Keratinocyte (primary cell): ENCODE measurements at regions not wholly inside any gene's neighbourhood (a gene's known extent, or its start where the extent isn't known, plus 50 kb on each side); places are given as distances from the start of the nearest gene placed in this dataset.

Experiments used
- DNase-seq: peaks from one replicate; pipeline ENCODE4 v3.0.0-alpha.2; 2011; ENCODE audit warnings: low read depth, missing footprints, low spot score
- FAIRE-seq: peaks from 2 replicates; lab custom pipeline; 2011; peaks lifted over from hg19 to GRCh38; lab: Jason Lieb, UNC
- H2AFZ ChIP-seq: 2 replicates; pipeline ENCODE4 v1.6.0; 2012; ENCODE audit warnings: low read length, control low read depth, inconsistent platforms; ENCODE audit not compliant: control insufficient read depth
- H3K27ac ChIP-seq: 2 replicates; pipeline ENCODE4 v1.5.1; 2011; ENCODE audit warnings: low read length; ENCODE audit not compliant: control insufficient read depth, insufficient read depth
- H3K27me3 ChIP-seq: 3 replicates; pipeline ENCODE4 v1.6.0; 2011; ENCODE audit warnings: low read length; ENCODE audit not compliant: control insufficient read depth, insufficient read depth; ENCODE audit errors: extremely low read depth
- H3K36me3 ChIP-seq, 2 experiments: 2 replicates in 1 of 2; 3 replicates in 1 of 2; pipeline ENCODE4 v1.5.1; 2011; ENCODE audit warnings: low read length in 2 of 2, mild to moderate bottlenecking in 1 of 2; ENCODE audit not compliant: control insufficient read depth in 2 of 2, insufficient read depth in 2 of 2; ENCODE audit errors: extremely low read depth in 1 of 2
- H3K4me1 ChIP-seq: 3 replicates; pipeline ENCODE4 v1.5.1; 2011; ENCODE audit warnings: low read length; ENCODE audit not compliant: control insufficient read depth, insufficient read depth; ENCODE audit errors: extremely low read depth
- H3K4me2 ChIP-seq: 3 replicates; pipeline ENCODE4 v1.6.0; 2011; ENCODE audit warnings: low read depth, low read length; ENCODE audit not compliant: control insufficient read depth, insufficient read depth; ENCODE audit errors: extremely low read depth
- H3K4me3 ChIP-seq, 3 experiments: fragments of 200-600 bp in 1 of 3; sonication (generic) in 1 of 3; 2 replicates in 2 of 3; 3 replicates in 1 of 3; pipeline ENCODE4 v1.5.1; 2011 to 2016; ENCODE audit warnings: low read length in 3 of 3, mild to moderate bottlenecking in 3 of 3, control low read depth in 2 of 3, inconsistent platforms in 1 of 3, low read depth in 1 of 3, mixed read lengths in 1 of 3, mixed run types in 1 of 3, moderate library complexity in 1 of 3; ENCODE audit not compliant: control insufficient read depth in 2 of 3, insufficient read depth in 2 of 3; ENCODE audit errors: extremely low read depth in 1 of 3
- H3K79me2 ChIP-seq: 2 replicates; pipeline ENCODE4 v1.6.0; 2012; ENCODE audit warnings: low read length; ENCODE audit not compliant: control insufficient read depth, insufficient read depth
- H3K9ac ChIP-seq: 3 replicates; pipeline ENCODE4 v1.6.0; 2011; ENCODE audit warnings: low read length; ENCODE audit not compliant: control insufficient read depth, insufficient read depth; ENCODE audit errors: extremely low read depth
- H3K9me1 ChIP-seq: 3 replicates; pipeline ENCODE4 v1.6.0; 2011; ENCODE audit warnings: low read length; ENCODE audit not compliant: control insufficient read depth, insufficient read depth; ENCODE audit errors: extremely low read depth
- H3K9me3 ChIP-seq: 2 replicates; pipeline ENCODE4 v1.5.1; 2012; ENCODE audit warnings: low read depth, low read length; ENCODE audit not compliant: control insufficient read depth
- H4K20me1 ChIP-seq: 3 replicates; pipeline ENCODE4 v1.6.0; 2011; ENCODE audit warnings: low read length; ENCODE audit not compliant: control insufficient read depth, insufficient read depth; ENCODE audit errors: extremely low read depth
- CTCF ChIP-seq, 3 experiments: IDR thresholded peaks in 1 of 3; conservative IDR thresholded peaks in 1 of 3; optimal IDR thresholded peaks in 1 of 3; 2 replicates in 2 of 3; 3 replicates in 1 of 3; pipeline versions ENCODE3 to v1.5.1; 2011; ENCODE audit warnings: low read length in 3 of 3, mild to moderate bottlenecking in 3 of 3, moderate library complexity in 2 of 3, control low read depth in 1 of 3, inconsistent platforms in 1 of 3; ENCODE audit not compliant: insufficient read depth in 2 of 3; ENCODE audit errors: extremely low read depth in 1 of 3
- EZH2 ChIP-seq: IDR thresholded peaks from one replicate; pipeline ENCODE4 v1.6.1; 2012; ENCODE audit warnings: inconsistent platforms, mild to moderate bottlenecking, low read length, moderate library complexity
- dilution Hi-C: fragments of 300-500 bp; cut with MboI; formaldehyde crosslinking; loops from one replicate; pipeline ENCODE4 v1.7.0; 2020; ENCODE audit warnings: low sequenced_read_pairs; ENCODE audit not compliant: extremely low pct_ligation_motif_present

DNA sequence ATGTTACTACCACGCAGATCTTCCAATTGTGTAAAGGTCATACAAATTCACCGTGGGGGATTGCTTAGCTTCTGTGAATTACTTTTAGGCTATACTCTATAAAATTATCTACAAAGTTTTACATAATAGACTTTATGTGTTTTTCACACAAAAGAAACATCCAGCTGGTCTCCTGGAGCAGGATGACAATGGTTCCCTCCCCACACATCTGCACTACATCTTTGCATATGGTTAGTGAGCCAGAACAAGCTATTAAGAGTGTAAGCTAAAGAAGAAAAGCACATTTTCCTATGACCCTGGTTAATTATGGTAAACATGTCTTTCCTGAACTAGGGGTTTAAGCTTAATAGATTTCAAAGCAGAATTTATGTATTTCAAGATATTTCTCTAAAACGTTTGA lies 295.1 kb downstream of the ASXL3 start:
- Histone ChIP-seq H3K9me1 (no peaks in the 10 kb centered on the region), H3K4me2 (no peak overlapping the region), H3K27ac (no peak overlapping the region), H4K20me1 (no peaks in the 10 kb centered on the region), H3K79me2 (no peaks in the 10 kb centered on the region), H3K36me3 (no peaks in the 10 kb centered on the region), H3K27me3 (no peaks in the 10 kb centered on the region), H3K4me3 (no peak overlapping the region), H3K9me3 (no peaks in the 10 kb centered on the region), H3K9ac (no peak overlapping the region), H3K4me1 (no peaks in the 10 kb centered on the region), H2AFZ (no peak overlapping the region)
- TF ChIP-seq EZH2 (no peak), CTCF (optimal IDR thresholded peaks at IDR 0.05 in 1 of 3, IDR thresholded peaks at IDR 0.05 in 1 of 3, conservative IDR thresholded peaks at IDR 0.05 in 1 of 3; ENCODE audit: extremely low read depth in 1 of 3, insufficient read depth in 2 of 3, low read length in 3 of 3) (no peak)
- no peak for FAIRE-seq
- dilution Hi-C loops, result no loop called here
- DNase-seq, result no peak

GRCh38 chr18:33871363-33872025 lies 293.5 kb downstream of the ASXL3 start:
- no peak overlapping the region for H3K27ac ChIP-seq
- no peaks in the 10 kb centered on the region for H3K27me3 ChIP-seq
- no peak overlapping the region for H3K4me2 ChIP-seq
- no peak for FAIRE-seq
- H3K9me3 ChIP-seq, result no peaks in the 10 kb centered on the region
- no peak overlapping the region for H2AFZ ChIP-seq
- TF ChIP-seq CTCF (optimal IDR thresholded peaks at IDR 0.05 in 1 of 3, IDR thresholded peaks at IDR 0.05 in 1 of 3, conservative IDR thresholded peaks at IDR 0.05 in 1 of 3; ENCODE audit: extremely low read depth in 1 of 3, insufficient read depth in 2 of 3, low read length in 3 of 3) (no peak), EZH2 (no peak)
- H3K79me2 ChIP-seq, result no peaks in the 10 kb centered on the region
- H3K9ac ChIP-seq, result no peak overlapping the region
- no peaks in the 10 kb centered on the region for H3K4me1 ChIP-seq
- H3K36me3 ChIP-seq, result no peaks in the 10 kb centered on the region
- dilution Hi-C loops, result no loop called here
- no peaks in the 10 kb centered on the region for H4K20me1 ChIP-seq
- H3K9me1 ChIP-seq, result no peaks in the 10 kb centered on the region
- no peak for DNase-seq
- H3K4me3 ChIP-seq, result no peak overlapping the region
